Liver (tissue), 7 donors: ENCODE measurements at regions not wholly inside any gene's neighbourhood (a gene's known extent, or its start where the extent isn't known, plus 50 kb on each side); places are given as distances from the start of the nearest gene placed in this dataset.

Source experiments
- DNase-seq: peaks from one replicate; pipeline ENCODE4 v3.0.0-alpha.2; 2017; ENCODE audit warnings: low spot score
- H3K27ac ChIP-seq, 2 donors: one replicate each; pipeline ENCODE4 v1.7.0; 2013; ENCODE audit warnings: inconsistent platforms in 2 of 2, low read length in 2 of 2, control low read depth in 1 of 2, low read depth in 1 of 2, mild to moderate bottlenecking in 1 of 2
- H3K27me3 ChIP-seq, 4 donors: one replicate each; pipeline versions ENCODE4 v1.6.1 to v1.7.0; 2013; ENCODE audit warnings: low read length in 3 of 4, inconsistent platforms in 1 of 4, mild to moderate bottlenecking in 1 of 4, moderate library complexity in 1 of 4; ENCODE audit not compliant: control insufficient read depth in 4 of 4, insufficient read depth in 4 of 4
- H3K36me3 ChIP-seq, 4 donors: one replicate each; pipeline versions ENCODE4 v1.6.1 to v1.7.0; 2013; ENCODE audit warnings: low read length in 3 of 4, mild to moderate bottlenecking in 3 of 4, low read depth in 1 of 4, moderate library complexity in 1 of 4; ENCODE audit not compliant: control insufficient read depth in 4 of 4, insufficient read depth in 3 of 4
- H3K4me1 ChIP-seq, 4 donors: one replicate each; pipeline versions ENCODE4 v1.6.1 to v1.7.0; 2013; ENCODE audit warnings: low read length in 3 of 4, mild to moderate bottlenecking in 3 of 4, moderate library complexity in 1 of 4; ENCODE audit not compliant: control insufficient read depth in 4 of 4, insufficient read depth in 4 of 4
- H3K4me3 ChIP-seq, 3 donors: one replicate each; pipeline versions ENCODE4 v1.6.1 to v1.7.0; 2013; ENCODE audit warnings: low read length in 3 of 3, control low read depth in 1 of 3, low read depth in 1 of 3, mild to moderate bottlenecking in 1 of 3
- H3K9ac ChIP-seq, 2 donors: one replicate each; pipeline ENCODE4 v1.7.0; 2013; ENCODE audit warnings: low read length in 2 of 2, mild to moderate bottlenecking in 2 of 2, moderate library complexity in 2 of 2, control low read depth in 1 of 2, low read depth in 1 of 2
- H3K9me3 ChIP-seq, 4 donors: one replicate each; pipeline versions ENCODE4 v1.6.1 to v1.7.0; 2013; ENCODE audit warnings: low read length in 3 of 4; ENCODE audit not compliant: control insufficient read depth in 4 of 4
- EGR1 ChIP-seq, 2 donors: IDR thresholded peaks; 2 replicates each; pipeline ENCODE4 v1.6.1; 2016 to 2018; ENCODE audit warnings: antibody characterized with exemption in 2 of 2, low read depth in 2 of 2
- GABPA ChIP-seq, 2 donors: IDR thresholded peaks in 1 of 2; conservative IDR thresholded peaks in 1 of 2; 2 replicates each; pipeline ENCODE4 v1.6.1; 2016; ENCODE audit warnings: antibody characterized with exemption in 2 of 2, mild to moderate bottlenecking in 1 of 2, moderate library complexity in 1 of 2
- HNF4G ChIP-seq: IDR thresholded peaks from 2 replicates; pipeline ENCODE4 v1.6.1; 2016; ENCODE audit warnings: antibody characterized with exemption
- JUND ChIP-seq, 2 donors: IDR thresholded peaks; 2 replicates each; pipeline ENCODE4 v1.6.1; 2016; ENCODE audit warnings: antibody characterized with exemption in 2 of 2
- NR2F2 ChIP-seq: IDR thresholded peaks from 2 replicates; pipeline ENCODE4 v1.6.1; 2016; ENCODE audit warnings: antibody characterized with exemption
- RAD21 ChIP-seq, 2 donors: IDR thresholded peaks; 2 replicates each; pipeline ENCODE4 v1.6.1; 2016; ENCODE audit warnings: antibody characterized with exemption in 2 of 2, mild to moderate bottlenecking in 2 of 2
- RXRA ChIP-seq, 2 donors: IDR thresholded peaks; 2 replicates each; pipeline ENCODE4 v1.6.1; 2017 to 2018; ENCODE audit warnings: antibody characterized with exemption in 2 of 2, mild to moderate bottlenecking in 1 of 2
- SP1 ChIP-seq: IDR thresholded peaks from 2 replicates; pipeline ENCODE4 v1.6.1; 2018; ENCODE audit warnings: antibody characterized with exemption, mild to moderate bottlenecking
- TAF1 ChIP-seq: conservative IDR thresholded peaks from 2 replicates; pipeline ENCODE4 v1.6.1; 2016; ENCODE audit warnings: antibody characterized with exemption, mild to moderate bottlenecking
- YY1 ChIP-seq: IDR thresholded peaks from 2 replicates; pipeline ENCODE4 v1.6.1; 2016; ENCODE audit warnings: antibody characterized with exemption, mild to moderate bottlenecking
- WGBS: extraction: QIAGEN DNeasy Blood & Tissue Kit; methylation state at CpG from one replicate; pipeline ENCODE4 v1.1.7; 2013; 5-methylcytosine and 5-hydroxymethylcytosine counted together
- TF ChIP-seq, protein P1 (sequence below): IDR thresholded peaks from 2 replicates; pipeline ENCODE4 v1.6.1; 2016; ENCODE audit warnings: antibody characterized with exemption
- TF ChIP-seq, protein P2 (sequence below): IDR thresholded peaks from 2 replicates; pipeline ENCODE4 v1.6.1; 2016; ENCODE audit warnings: antibody characterized with exemption, mild to moderate bottlenecking
- donor health status: healthy.
- donor health status: healthy.
- donor health status: healthy.
- donor health status: healthy.

- DNase-seq: no peak
- WGBS: 89% methylated on average over 1 of the region's 1 CpG
- H3K9ac ChIP-seq: no peak overlapping the region
- H3K27ac ChIP-seq: no peak overlapping the region
- no peaks in the 10 kb centered on the region for H3K4me1 ChIP-seq
- no peak overlapping the region for H3K4me3 ChIP-seq
- no peaks in the 10 kb centered on the region for H3K36me3 ChIP-seq
- no peaks in the 10 kb centered on the region for H3K27me3 ChIP-seq
- TF ChIP-seq RXRA (IDR thresholded peaks at IDR 0.05) (no peak), SP1 (no peak), EGR1 (IDR thresholded peaks at IDR 0.05; ENCODE audit: low read depth in 2 of 2) (no peak), HNF4G (no peak), JUND (IDR thresholded peaks at IDR 0.05) (no peak), RAD21 (IDR thresholded peaks at IDR 0.05) (no peak), TAF1 (no peak)
- TF ChIP-seq, protein P1, sequence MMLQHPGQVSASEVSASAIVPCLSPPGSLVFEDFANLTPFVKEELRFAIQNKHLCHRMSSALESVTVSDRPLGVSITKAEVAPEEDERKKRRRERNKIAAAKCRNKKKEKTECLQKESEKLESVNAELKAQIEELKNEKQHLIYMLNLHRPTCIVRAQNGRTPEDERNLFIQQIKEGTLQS: no peak
- TF ChIP-seq, protein P2, sequence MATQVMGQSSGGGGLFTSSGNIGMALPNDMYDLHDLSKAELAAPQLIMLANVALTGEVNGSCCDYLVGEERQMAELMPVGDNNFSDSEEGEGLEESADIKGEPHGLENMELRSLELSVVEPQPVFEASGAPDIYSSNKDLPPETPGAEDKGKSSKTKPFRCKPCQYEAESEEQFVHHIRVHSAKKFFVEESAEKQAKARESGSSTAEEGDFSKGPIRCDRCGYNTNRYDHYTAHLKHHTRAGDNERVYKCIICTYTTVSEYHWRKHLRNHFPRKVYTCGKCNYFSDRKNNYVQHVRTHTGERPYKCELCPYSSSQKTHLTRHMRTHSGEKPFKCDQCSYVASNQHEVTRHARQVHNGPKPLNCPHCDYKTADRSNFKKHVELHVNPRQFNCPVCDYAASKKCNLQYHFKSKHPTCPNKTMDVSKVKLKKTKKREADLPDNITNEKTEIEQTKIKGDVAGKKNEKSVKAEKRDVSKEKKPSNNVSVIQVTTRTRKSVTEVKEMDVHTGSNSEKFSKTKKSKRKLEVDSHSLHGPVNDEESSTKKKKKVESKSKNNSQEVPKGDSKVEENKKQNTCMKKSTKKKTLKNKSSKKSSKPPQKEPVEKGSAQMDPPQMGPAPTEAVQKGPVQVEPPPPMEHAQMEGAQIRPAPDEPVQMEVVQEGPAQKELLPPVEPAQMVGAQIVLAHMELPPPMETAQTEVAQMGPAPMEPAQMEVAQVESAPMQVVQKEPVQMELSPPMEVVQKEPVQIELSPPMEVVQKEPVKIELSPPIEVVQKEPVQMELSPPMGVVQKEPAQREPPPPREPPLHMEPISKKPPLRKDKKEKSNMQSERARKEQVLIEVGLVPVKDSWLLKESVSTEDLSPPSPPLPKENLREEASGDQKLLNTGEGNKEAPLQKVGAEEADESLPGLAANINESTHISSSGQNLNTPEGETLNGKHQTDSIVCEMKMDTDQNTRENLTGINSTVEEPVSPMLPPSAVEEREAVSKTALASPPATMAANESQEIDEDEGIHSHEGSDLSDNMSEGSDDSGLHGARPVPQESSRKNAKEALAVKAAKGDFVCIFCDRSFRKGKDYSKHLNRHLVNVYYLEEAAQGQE: no peak
- no peaks in the 10 kb centered on the region for H3K9me3 ChIP-seq
Measured at GRCh38 chr5:74311961-74312360, 328.6 kb downstream of the ENC1 start.

- H3K4me3 ChIP-seq: no peak overlapping the region
- WGBS: 87% methylated on average over 8 of the region's 8 CpGs
Measured at GRCh38 chr5:74310997-74311930, 329.3 kb downstream of the ENC1 start.

More at GRCh38 chr5:74310997-74311930, 329.3 kb downstream of the ENC1 start:
- Histone ChIP-seq H3K27ac (no peak overlapping the region), H3K9me3 (no peaks in the 10 kb centered on the region), H3K36me3 (no peaks in the 10 kb centered on the region), H3K4me1 (no peaks in the 10 kb centered on the region), H3K27me3 (no peaks in the 10 kb centered on the region), H3K9ac (no peak overlapping the region)
- TF ChIP-seq YY1: no peak
- TF ChIP-seq, protein P2: no peak
- TF ChIP-seq EGR1 (IDR thresholded peaks at IDR 0.05; ENCODE audit: low read depth in 2 of 2): no peak
- no peak for TF ChIP-seq GABPA (IDR thresholded peaks at IDR 0.05 in 1 of 2, conservative IDR thresholded peaks at IDR 0.05 in 1 of 2)
- no peak for TF ChIP-seq HNF4G
- TF ChIP-seq NR2F2: no peak
- DNase-seq: no peak
